ENCODE measurements at regions not wholly inside any gene's neighbourhood (a gene's known extent, or its start where the extent isn't known, plus 50 kb on each side); places are given as distances from the start of the nearest gene placed in this dataset.

- Mint-ChIP-seq H3K27ac (ENCODE audit: unreplicated experiment) (no peak overlapping the region), H3K36me3 (ENCODE audit: unreplicated experiment) (no peaks in the 10 kb centered on the region), H3K4me1 (ENCODE audit: unreplicated experiment) (no peaks in the 10 kb centered on the region), H3K27me3 (ENCODE audit: unreplicated experiment) (peaks cover 25% of the 10 kb centered on the region), H3K9me3 (ENCODE audit: unreplicated experiment) (no peaks in the 10 kb centered on the region), H3K4me3 (ENCODE audit: unreplicated experiment) (no peak overlapping the region)
- TF ChIP-seq, protein P1, sequence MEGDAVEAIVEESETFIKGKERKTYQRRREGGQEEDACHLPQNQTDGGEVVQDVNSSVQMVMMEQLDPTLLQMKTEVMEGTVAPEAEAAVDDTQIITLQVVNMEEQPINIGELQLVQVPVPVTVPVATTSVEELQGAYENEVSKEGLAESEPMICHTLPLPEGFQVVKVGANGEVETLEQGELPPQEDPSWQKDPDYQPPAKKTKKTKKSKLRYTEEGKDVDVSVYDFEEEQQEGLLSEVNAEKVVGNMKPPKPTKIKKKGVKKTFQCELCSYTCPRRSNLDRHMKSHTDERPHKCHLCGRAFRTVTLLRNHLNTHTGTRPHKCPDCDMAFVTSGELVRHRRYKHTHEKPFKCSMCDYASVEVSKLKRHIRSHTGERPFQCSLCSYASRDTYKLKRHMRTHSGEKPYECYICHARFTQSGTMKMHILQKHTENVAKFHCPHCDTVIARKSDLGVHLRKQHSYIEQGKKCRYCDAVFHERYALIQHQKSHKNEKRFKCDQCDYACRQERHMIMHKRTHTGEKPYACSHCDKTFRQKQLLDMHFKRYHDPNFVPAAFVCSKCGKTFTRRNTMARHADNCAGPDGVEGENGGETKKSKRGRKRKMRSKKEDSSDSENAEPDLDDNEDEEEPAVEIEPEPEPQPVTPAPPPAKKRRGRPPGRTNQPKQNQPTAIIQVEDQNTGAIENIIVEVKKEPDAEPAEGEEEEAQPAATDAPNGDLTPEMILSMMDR (IDR thresholded peaks at IDR 0.05) = no peak
- no peak for DNase-seq (ENCODE audit: extremely low spot score, unreplicated experiment)
Measured at GRCh38 chr3:87486115-87486514, 209.7 kb upstream of the POU1F1 start.

DNA sequence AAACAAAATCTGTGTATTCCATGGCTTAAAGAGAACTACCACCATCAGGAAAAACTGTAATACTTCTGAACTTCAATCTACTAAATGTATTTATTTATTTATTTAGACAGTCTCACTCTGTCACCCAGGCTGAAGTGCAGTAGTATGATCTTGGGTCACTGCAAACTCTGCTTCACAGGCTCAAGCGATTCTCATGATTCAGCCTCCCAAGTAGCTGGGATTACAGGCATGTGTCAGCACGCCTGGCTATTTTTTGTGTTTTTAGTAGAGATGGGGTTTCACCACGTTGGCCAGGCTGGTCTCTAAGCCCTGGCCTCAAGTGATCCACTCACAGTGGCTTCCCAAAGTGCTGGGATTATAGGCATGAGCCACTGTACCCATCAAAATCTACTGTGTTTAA lies 202.3 kb upstream of the POU1F1 start:
- no peak overlapping the region for H3K27ac Mint-ChIP-seq (ENCODE audit: unreplicated experiment)
- TF ChIP-seq, protein P1 (IDR thresholded peaks at IDR 0.05) = no peak
- H3K27me3 Mint-ChIP-seq (ENCODE audit: unreplicated experiment) = peaks cover 36% of the 10 kb centered on the region

GRCh38 chr3:87473944-87474343 lies 197.6 kb upstream of the POU1F1 start:
- no peak overlapping the region for H3K4me3 Mint-ChIP-seq (ENCODE audit: unreplicated experiment)
- peaks cover 25% of the 10 kb centered on the region for H3K27me3 Mint-ChIP-seq (ENCODE audit: unreplicated experiment)
- no peaks in the 10 kb centered on the region for H3K4me1 Mint-ChIP-seq (ENCODE audit: unreplicated experiment)
- no peak overlapping the region for H3K27ac Mint-ChIP-seq (ENCODE audit: unreplicated experiment)
- TF ChIP-seq, protein P1 (IDR thresholded peaks at IDR 0.05) = no peak
- H3K9me3 Mint-ChIP-seq (ENCODE audit: unreplicated experiment) = no peaks in the 10 kb centered on the region
- no peak for DNase-seq (ENCODE audit: extremely low spot score, unreplicated experiment)
- H3K36me3 Mint-ChIP-seq (ENCODE audit: unreplicated experiment) = no peaks in the 10 kb centered on the region

More for the DNA sequence above, 202.3 kb upstream of the POU1F1 start:
- no peak overlapping the region for H3K4me3 Mint-ChIP-seq (ENCODE audit: unreplicated experiment)
- no peak for DNase-seq (ENCODE audit: extremely low spot score, unreplicated experiment)
- no peaks in the 10 kb centered on the region for H3K36me3 Mint-ChIP-seq (ENCODE audit: unreplicated experiment)
- no peaks in the 10 kb centered on the region for H3K4me1 Mint-ChIP-seq (ENCODE audit: unreplicated experiment)
- H3K9me3 Mint-ChIP-seq (ENCODE audit: unreplicated experiment) = no peaks in the 10 kb centered on the region

DNA sequence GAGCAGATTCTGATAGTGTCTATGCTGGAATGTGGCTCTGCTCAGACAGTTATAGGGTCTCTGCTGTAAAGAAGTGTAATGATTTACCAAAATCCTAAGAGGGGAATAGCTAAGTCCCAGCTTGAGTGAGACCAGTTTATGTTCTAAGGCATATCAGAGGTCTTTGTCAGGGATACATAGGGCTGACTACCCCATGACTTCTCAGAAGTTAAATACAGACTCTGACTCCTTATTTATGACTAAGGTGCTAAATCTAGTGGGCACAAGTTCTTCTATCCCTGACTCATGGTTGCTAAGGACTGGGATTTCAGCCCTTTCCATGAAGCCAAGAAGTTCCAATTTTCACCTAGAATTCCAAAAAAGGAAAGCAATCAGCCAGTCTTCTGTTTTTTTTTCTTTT lies 192.6 kb upstream of the POU1F1 start:
- Mint-ChIP-seq H3K27me3 (ENCODE audit: unreplicated experiment) (peaks cover 15% of the 10 kb centered on the region), H3K36me3 (ENCODE audit: unreplicated experiment) (no peaks in the 10 kb centered on the region), H3K9me3 (ENCODE audit: unreplicated experiment) (peaks cover 16% of the 10 kb centered on the region), H3K27ac (ENCODE audit: unreplicated experiment) (no peak overlapping the region), H3K4me1 (ENCODE audit: unreplicated experiment) (no peaks in the 10 kb centered on the region), H3K4me3 (ENCODE audit: unreplicated experiment) (no peak overlapping the region)
- TF ChIP-seq, protein P1 (IDR thresholded peaks at IDR 0.05) = no peak
- no peak for DNase-seq (ENCODE audit: extremely low spot score, unreplicated experiment)

GRCh38 chr3:87468235-87468634 lies 191.9 kb upstream of the POU1F1 start:
- H3K27me3 Mint-ChIP-seq (ENCODE audit: unreplicated experiment) = peaks cover 20% of the 10 kb centered on the region
- H3K27ac Mint-ChIP-seq (ENCODE audit: unreplicated experiment) = no peak overlapping the region
- TF ChIP-seq, protein P1 (IDR thresholded peaks at IDR 0.05) = no peak
- no peaks in the 10 kb centered on the region for H3K4me1 Mint-ChIP-seq (ENCODE audit: unreplicated experiment)
- DNase-seq (ENCODE audit: extremely low spot score, unreplicated experiment) = no peak
- no peak overlapping the region for H3K4me3 Mint-ChIP-seq (ENCODE audit: unreplicated experiment)
- peaks cover 16% of the 10 kb centered on the region for H3K9me3 Mint-ChIP-seq (ENCODE audit: unreplicated experiment)
- no peaks in the 10 kb centered on the region for H3K36me3 Mint-ChIP-seq (ENCODE audit: unreplicated experiment)

All from osteocyte (in vitro differentiated cells).